ENCODE measurements at regions not wholly inside any gene's neighbourhood (a gene's known extent, or its start where the extent isn't known, plus 50 kb on each side); places are given as distances from the start of the nearest gene placed in this dataset.
"Not testable (repeated sequence)": the region's sequence is repeated elsewhere in the genome, so short reads cannot be mapped to it uniquely, and the experiment has no call there.

DNA sequence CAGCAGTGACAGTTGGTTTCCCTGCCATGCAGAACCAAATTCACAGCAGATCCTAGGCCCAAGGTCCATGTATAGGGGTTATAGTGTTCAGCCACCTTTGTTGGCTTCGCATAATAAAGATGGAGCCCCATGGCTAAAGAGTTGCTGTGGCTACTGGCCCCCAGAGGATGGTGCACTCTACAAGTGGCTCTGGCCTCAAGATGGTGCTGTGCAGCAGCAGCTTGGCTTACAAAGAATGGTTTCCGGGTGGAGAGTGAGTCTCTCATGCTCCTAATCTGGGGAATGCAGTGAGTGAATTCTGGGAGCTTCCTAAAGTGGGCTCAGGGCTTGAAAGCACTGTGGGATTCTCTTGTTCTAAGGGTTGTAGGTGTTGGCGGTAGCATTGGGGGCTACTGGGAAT lies 1199.7 kb downstream of the CNTNAP5 start:
- DNase-seq (ENCODE audit: low spot score): no peak

DNA sequence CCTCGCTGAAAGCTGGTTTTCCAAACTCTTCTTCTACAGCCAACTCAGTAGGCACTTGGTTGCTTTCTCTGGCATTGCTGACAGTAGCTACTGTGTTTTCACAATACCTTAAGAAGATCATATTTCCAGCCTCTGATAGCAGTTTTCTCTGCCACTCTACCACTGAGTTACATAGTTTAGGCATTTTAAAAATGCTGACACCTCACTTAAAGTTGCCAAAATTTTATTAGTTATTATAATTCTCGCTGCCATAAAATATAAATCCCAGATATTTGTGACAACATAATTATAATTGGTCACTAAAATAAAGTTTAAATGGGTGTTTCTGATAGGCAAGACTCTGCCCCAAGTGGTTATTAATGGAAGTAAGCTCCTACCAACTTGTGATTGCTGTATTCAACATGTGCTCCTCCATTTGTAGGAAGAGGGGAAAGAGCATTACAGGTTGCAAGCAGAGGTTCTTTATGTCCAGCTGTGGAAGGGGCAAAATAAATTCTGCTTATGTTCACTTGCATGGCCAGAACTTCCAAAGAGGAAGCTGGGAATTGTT lies 1202.8 kb downstream of the CNTNAP5 start:
- DNase-seq (ENCODE audit: low spot score): no peak

GRCh38 chr2:125240870-125241269 lies 1215.8 kb downstream of the CNTNAP5 start:
- no peak for DNase-seq (ENCODE audit: low spot score)

DNA sequence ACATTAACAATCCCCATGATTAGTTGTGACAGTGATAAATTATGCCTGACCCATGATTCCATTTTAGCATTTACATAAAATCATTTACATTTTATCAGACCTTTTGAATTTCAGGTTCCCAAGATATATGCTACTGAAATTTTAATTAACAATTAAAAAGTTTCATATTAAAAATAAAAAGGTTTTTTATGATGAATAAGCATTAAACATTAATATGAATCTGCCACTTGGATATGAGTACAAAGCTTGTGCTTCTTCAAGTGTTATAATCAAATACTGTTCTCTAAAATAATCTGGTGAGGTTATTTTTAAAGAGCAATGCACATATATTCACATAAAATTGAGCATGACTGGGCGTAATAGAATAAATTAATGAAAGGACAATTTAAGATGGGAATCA lies 1218.0 kb downstream of the CNTNAP5 start:
- no peak for DNase-seq (ENCODE audit: low spot score)

DNA sequence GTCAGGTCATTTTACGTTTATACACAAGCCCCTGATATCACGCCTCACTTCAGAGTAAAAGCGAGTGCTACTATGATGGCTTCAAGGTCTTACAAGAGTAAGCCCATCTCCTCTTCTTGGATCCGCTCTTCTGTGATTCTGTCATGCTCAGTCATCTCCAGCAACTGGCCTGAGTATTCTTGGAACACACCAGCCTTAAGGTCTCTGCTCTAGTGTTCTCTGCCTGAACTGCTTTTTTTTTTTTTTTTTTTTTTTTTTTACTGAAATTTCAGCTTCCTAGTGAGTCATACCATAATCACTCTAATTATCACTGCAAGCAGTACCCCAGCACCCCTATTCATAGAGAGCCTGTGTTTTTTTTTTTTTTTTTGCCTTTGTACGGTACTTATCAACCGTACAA lies 1228.9 kb downstream of the CNTNAP5 start:
- DNase-seq (ENCODE audit: low spot score): no peak

GRCh38 chr2:125259451-125259850 lies 1234.4 kb downstream of the CNTNAP5 start:
- DNase-seq (ENCODE audit: low spot score): no peak

- DNase-seq (ENCODE audit: low spot score): not testable (repeated sequence)
Measured at GRCh38 chr2:125260366-125260930, 1235.4 kb downstream of the CNTNAP5 start.

DNA sequence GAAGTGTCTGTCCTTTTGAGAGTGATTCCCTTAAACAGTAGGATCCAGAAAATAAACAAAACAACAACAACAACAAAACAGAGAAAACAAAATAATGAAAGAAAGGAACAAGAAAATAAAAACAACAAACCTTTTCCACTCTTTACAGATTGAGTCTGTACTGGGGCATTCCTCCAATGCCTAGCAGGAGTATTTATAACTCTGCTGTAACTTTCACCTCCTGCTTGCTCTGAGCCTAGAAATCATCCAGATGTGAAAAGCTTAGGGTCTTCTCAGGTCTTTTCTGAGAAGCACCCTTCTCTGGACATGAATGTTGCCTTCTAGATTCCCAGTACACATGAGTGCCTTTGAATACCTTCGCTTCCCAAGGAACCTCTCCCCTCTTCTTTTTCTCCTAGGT lies 1239.4 kb downstream of the CNTNAP5 start:
- no peak for DNase-seq (ENCODE audit: low spot score)

DNA sequence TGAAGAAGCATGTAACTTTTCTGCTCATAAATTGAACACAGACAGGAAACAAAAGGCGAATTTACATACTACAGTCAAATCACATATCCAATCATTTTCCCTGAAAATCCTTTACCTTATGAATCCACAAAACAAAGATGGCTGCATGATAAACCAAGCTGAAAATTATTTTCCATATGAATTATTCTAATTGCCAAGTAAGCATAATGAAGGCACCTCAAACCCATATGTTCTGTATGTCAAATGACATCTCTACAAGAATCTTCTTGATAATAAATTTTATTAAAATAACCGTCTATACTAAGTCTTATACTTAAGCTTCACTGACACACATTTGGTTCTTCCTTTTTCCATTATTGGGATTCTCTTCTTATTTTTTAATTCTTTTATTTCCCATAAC lies 1242.6 kb downstream of the CNTNAP5 start:
- no peak for DNase-seq (ENCODE audit: low spot score)

DNA sequence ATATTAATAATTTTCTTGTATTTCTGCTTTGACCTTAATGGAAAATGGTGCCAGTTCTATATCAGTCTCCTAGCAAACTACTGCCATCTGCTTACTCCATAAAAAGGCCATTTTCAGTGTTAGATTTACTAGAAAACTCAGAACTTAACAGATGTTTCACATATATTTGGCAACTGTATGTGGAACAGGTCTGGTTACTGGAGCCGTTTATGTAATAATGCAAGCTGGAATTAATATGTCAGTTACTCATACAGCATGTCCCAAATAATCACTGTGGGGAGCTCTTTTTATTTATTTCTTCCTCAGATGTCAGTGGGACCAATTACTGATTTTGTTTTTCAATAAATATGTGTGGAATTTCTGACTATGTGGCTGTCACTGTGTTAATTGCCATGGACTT lies 1247.6 kb downstream of the CNTNAP5 start:
- no peak for DNase-seq (ENCODE audit: low spot score)

DNA sequence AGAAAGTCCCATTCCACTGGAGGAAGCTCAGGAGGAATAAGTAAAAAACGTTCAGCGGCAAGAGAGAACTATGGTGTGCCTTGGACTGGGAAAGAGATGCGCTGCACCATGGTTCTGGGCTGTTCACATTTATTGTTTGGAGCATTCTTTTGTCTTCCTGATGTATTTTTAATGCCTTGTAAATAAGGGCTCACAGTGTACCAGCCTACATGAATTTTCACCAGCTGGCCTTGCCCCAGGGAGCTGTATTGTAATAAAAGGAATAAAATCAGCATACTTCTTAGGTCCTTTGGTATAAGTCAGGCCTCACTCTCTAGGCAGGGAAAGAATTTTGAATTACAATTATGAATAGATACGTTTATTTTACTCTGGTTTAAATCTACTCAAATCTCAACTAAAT lies 1249.6 kb downstream of the CNTNAP5 start:
- no peak for DNase-seq (ENCODE audit: low spot score)

GRCh38 chr2:125280265-125280664 lies 1255.2 kb downstream of the CNTNAP5 start:
- no peak for DNase-seq (ENCODE audit: low spot score)

- DNase-seq (ENCODE audit: low spot score): no peak
Measured at GRCh38 chr2:125281242-125281641, 1256.2 kb downstream of the CNTNAP5 start.

- no peak for DNase-seq (ENCODE audit: low spot score)
Measured at GRCh38 chr2:125296742-125297141, 1271.7 kb downstream of the CNTNAP5 start.

GRCh38 chr2:125310657-125311364 lies 1285.7 kb downstream of the CNTNAP5 start:
- DNase-seq (ENCODE audit: low spot score): no peak

DNA sequence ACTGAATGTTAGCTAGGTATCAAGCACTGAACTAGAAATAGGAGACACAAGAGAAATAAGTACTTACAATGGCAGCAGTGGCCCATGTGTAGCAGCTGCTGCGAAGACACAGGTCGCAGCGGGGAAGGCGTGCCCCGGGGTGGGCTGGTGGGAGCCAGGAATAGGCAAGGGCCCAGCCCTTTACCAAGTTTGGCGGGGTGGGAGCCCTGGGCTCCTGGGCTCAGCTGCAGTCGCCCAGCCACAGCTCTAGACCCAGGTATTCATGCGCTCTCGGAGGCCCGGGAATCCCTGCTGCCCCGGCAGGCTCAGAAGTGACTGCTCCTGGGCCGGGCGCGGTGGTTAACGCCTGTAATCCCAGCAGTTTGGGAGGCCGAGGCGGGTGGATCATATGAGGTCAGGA lies 1287.3 kb downstream of the CNTNAP5 start:
- no peak for DNase-seq (ENCODE audit: low spot score)

DNA sequence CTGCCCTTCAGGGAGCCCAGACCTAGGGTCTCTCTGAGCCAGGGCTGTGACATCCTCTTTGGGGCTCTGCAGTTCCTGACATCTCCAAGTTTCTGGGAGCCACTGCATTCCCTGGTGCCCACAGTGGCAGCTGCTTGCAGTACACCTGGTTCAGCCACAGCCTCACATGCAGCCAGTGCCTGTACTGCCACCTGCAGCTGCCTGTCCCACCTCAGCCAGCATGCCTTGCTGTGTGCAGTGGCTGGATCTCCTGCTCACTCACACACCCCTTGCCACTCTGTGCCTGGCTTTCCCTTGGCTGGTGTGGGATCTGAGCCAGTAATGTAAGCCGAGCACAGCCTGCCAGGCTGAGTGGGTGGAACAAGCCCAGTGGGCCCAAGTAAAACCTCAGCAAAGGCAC lies 1288.7 kb downstream of the CNTNAP5 start:
- no peak for DNase-seq (ENCODE audit: low spot score)

GRCh38 chr2:125318740-125319139 lies 1293.7 kb downstream of the CNTNAP5 start:
- no peak for DNase-seq (ENCODE audit: low spot score)

- DNase-seq (ENCODE audit: low spot score): no peak
Measured at GRCh38 chr2:125324273-125324672, 1299.2 kb downstream of the CNTNAP5 start.

DNA sequence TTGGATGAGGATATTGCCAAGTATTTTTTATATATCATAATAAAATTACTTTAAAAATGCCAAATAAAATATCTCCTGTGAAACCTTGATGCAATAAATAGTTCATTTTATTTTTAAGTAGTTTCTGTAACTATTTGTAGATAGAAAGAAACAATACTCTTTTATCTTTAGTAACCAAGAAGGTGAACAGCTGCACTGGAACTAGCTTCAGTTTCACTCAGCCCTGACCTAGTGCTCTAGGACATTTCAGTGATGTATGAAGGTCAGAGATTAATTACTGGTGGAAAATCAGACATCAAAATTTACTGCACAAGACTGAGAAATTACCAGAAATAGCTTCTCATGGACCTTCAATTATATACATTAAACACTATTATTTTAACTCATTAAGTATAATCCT lies 1305.0 kb downstream of the CNTNAP5 start:
- DNase-seq (ENCODE audit: low spot score): no peak

GRCh38 chr2:125341353-125341752 lies 1314.6 kb upstream of the GYPC start:
- no peak for DNase-seq (ENCODE audit: low spot score)

GRCh38 chr2:125353542-125353941 lies 1302.4 kb upstream of the GYPC start:
- not testable (repeated sequence) for DNase-seq (ENCODE audit: low spot score)

GRCh38 chr2:125364192-125364983 lies 1291.6 kb upstream of the GYPC start:
- no peak for DNase-seq (ENCODE audit: low spot score)

All from HuH-7.5 (cell line).